B cell (primary cell): ENCODE measurements at regions not wholly inside any gene's neighbourhood (a gene's known extent, or its start where the extent isn't known, plus 50 kb on each side); places are given as distances from the start of the nearest gene placed in this dataset.

Experiments used
- CTCF ChIP-seq: fragments of 200-600 bp; IDR thresholded peaks from one replicate; pipeline ENCODE4 v1.8.0; 2022; ENCODE audit warnings: antibody characterized with exemption, mild to moderate bottlenecking
- EZH2 ChIP-seq: IDR thresholded peaks from 2 replicates; pipeline ENCODE4 v1.6.1; 2012; ENCODE audit warnings: borderline replicate concordance, low read depth, mild to moderate bottlenecking, moderate library complexity, low read length; ENCODE audit not compliant: insufficient read depth, poor library complexity, severe bottlenecking

- no peak for TF ChIP-seq CTCF
- no peak for TF ChIP-seq EZH2
Observed at GRCh38 chr4:173777921-173778320, 247.9 kb upstream of the HAND2 start.
